Astrocyte of the spinal cord (primary cell): ENCODE measurements at regions not wholly inside any gene's neighbourhood (a gene's known extent, or its start where the extent isn't known, plus 50 kb on each side); places are given as distances from the start of the nearest gene placed in this dataset.

Experiments used
- DNase-seq: peaks from one replicate; pipeline ENCODE4 v3.0.0; 2011; ENCODE audit warnings: low read depth, low spot score
- H3K4me3 ChIP-seq: 2 replicates; pipeline ENCODE4 v1.5.1; 2011; ENCODE audit warnings: low read depth, mild to moderate bottlenecking, low read length, moderate library complexity
- in situ Hi-C: cut with HindIII; loops from 2 replicates; pipeline ENCODE4 v1.10.0; 2017; ENCODE audit warnings: low sequenced_read_pairs
- TF ChIP-seq, protein P1 (sequence below): IDR thresholded peaks from 2 replicates; pipeline ENCODE4 v1.5.1; 2012; ENCODE audit warnings: low read depth, mild to moderate bottlenecking, low read length, inconsistent platforms

DNA sequence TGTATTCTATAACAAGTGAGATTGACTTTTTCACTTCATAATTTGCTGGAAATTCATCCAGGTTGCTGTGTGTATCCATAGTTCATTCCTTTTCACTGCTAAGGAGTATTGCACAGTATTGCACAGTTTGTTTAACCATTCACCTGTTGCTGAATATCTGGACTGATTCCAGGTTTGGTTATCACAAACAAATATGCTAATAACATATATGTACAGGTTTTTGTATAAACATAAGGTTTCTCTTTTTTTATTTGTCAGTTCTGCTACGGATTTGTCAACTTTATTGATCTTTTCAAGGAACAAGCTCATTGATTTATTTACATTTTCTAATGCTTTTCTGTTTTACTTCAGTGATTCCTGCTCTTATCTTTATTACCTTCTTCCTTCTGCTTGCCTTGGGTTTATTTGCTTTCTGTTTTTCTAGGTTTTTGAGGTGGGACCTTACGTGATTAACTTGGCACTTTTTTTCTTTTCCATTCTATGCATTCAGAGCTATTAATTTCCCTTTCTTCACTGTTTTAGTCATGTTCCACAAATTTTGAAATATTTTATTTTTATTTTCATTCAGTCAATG lies 117.0 kb upstream of the OGFRL1 start:
- TF ChIP-seq, protein P1, sequence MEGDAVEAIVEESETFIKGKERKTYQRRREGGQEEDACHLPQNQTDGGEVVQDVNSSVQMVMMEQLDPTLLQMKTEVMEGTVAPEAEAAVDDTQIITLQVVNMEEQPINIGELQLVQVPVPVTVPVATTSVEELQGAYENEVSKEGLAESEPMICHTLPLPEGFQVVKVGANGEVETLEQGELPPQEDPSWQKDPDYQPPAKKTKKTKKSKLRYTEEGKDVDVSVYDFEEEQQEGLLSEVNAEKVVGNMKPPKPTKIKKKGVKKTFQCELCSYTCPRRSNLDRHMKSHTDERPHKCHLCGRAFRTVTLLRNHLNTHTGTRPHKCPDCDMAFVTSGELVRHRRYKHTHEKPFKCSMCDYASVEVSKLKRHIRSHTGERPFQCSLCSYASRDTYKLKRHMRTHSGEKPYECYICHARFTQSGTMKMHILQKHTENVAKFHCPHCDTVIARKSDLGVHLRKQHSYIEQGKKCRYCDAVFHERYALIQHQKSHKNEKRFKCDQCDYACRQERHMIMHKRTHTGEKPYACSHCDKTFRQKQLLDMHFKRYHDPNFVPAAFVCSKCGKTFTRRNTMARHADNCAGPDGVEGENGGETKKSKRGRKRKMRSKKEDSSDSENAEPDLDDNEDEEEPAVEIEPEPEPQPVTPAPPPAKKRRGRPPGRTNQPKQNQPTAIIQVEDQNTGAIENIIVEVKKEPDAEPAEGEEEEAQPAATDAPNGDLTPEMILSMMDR: no peak
- DNase-seq: no peak
- in situ Hi-C loops: no loop called here
- no peak overlapping the region for H3K4me3 ChIP-seq

DNA sequence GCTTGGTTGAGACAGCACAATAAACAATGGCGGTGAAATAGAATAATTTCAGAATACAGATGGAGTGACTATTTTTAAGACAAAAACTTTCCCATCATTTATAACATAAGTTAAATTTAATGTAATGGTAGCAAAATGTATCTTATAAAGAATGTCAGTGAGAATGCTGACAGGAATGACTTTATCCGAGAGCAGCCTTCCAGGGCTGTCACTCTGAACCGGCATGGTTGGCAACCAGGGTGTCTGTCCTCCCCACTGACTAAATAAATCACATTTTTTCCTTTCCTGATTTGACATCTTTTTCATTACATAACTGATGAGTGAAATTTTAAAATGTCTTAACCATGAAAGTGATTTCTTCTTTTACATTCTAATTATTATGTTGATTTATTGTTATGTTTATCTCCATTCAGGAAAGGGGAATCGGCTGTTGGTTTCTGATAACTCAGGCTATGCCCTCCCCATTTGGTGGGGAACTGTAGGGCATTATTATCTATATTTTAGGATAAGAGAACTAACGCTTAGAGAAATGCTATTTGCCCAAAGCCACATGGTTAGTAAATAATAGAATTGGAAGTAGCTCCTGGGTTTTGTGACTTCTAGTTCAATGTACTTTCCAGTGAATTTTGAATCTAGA lies 109.2 kb upstream of the OGFRL1 start:
- DNase-seq: no peak
- no peak overlapping the region for H3K4me3 ChIP-seq
- in situ Hi-C loops: no loop called here
- TF ChIP-seq, protein P1: no peak

DNA sequence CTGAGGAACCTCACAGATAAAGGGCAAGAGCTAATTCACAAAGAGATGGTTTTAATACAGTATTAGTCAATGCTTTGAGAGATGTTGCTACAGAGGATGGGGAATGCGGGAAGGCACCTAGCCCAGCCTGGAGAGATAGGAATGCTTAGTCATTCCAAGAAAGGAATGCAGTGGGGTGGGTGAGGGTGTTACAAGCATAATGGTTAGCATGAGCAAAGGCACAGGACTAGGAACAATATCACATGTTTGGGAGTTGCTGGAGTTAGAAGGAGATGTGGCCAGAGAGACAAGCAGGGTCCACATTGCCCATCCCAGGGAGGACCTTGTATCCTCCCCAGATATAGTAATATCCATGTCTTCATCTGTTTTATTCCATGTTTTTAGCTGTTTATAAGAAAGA lies 107.0 kb upstream of the OGFRL1 start:
- H3K4me3 ChIP-seq: no peak overlapping the region
- TF ChIP-seq, protein P1: no peak
- peak; percentile 77 for DNase-seq
- in situ Hi-C loops: no loop called here

DNA sequence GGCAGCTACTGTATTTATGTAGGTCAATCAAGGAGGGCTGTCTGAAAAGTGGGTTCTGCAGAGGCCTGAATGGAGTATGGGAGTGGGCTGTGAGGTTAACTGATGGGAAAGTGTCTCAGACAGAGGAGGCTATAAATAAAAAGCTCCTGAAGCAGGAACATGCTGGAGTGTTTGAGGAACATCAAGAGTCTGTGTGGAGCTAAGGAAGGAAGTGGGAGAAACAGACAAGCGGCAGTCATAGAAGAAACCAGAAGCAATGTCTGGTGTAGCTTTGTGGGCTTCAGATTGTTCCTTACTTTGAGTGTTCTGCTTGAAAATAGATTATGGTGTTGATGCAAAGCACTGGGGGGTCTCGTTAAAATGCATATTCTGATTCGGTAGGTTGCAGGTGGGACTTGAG lies 101.5 kb upstream of the OGFRL1 start:
- no peak for DNase-seq
- TF ChIP-seq, protein P1: no peak
- no peak overlapping the region for H3K4me3 ChIP-seq
- in situ Hi-C loops: no loop called here

DNA sequence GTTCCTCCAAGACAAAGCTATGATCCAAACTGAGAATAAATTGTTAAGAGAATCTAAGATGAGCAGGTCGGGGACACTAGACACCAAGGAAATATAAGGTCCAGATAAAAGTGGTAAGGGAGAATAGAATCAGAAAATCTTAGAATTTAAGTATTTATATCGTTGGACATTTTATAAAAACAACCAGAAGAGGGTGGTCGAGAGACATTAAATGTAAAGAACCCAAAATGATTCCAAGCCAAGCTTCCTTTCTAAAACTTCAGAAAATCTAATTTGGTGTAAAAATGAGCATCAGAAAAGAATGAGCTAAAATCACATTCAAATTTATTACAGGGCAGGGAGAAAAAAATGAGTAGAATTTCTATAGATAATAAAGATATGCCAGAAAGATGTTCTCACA lies 97.8 kb upstream of the OGFRL1 start:
- TF ChIP-seq, protein P1: peak; percentile 7
- no peak overlapping the region for H3K4me3 ChIP-seq
- peak; percentile 54 for DNase-seq
- in situ Hi-C loops: no loop called here

DNA sequence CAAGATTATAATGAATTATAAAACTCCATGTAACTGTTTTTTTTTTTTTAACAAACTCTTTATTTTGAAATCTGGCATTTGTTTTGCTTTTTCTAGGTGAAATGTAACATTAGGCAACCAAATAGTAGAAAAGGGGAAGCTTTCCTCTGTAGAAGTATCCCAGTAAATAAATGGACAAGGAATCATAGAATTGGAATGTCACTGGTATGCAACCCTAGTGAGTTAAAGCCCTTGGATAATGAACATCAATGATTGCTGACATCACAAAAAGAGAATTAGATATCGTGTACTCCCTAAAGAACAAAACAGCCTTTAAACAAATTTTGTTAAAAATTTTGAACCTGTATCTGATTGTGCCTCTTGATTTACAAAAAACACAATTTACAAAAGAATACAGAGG lies 93.9 kb upstream of the OGFRL1 start:
- TF ChIP-seq, protein P1: no peak
- peak; percentile 68 for DNase-seq
- in situ Hi-C loops: no loop called here
- H3K4me3 ChIP-seq: no peak overlapping the region
